GM23338 (cell line): ENCODE measurements at regions not wholly inside any gene's neighbourhood (a gene's known extent, or its start where the extent isn't known, plus 50 kb on each side); places are given as distances from the start of the nearest gene placed in this dataset.

ENCODE experiments used
- ATAC-seq: fragments of 200-7000 bp; cut with Tn5 transposase; 3 replicates; pipeline ENCODE4 v1.9.1; 2020
- DNase-seq: peaks from one replicate; pipeline ENCODE4 v3.0.0-alpha.2; 2015; ENCODE audit warnings: low spot score
- H2AFZ ChIP-seq: fragments of 200-600 bp; sonication (generic); 2 replicates; pipeline ENCODE4 v1.8.0; 2016; ENCODE audit warnings: antibody characterized with exemption, mild to moderate bottlenecking, moderate library complexity
- H3F3A ChIP-seq: fragments of 200-600 bp; sonication (generic); replicated peaks from 2 replicates; pipeline ENCODE4 v1.8.0; 2017; ENCODE audit warnings: antibody characterized with exemption, mixed run types, low read depth
- H3K27ac ChIP-seq: fragments of 200-600 bp; sonication (generic); 2 replicates; pipeline ENCODE4 v1.6.1; 2016; ENCODE audit warnings: low read depth
- H3K27me3 ChIP-seq: fragments of 200-600 bp; sonication (generic); 2 replicates; pipeline ENCODE4 v1.8.0; 2016; ENCODE audit warnings: mild to moderate bottlenecking, mixed run types, moderate library complexity; ENCODE audit not compliant: insufficient read depth
- H3K36me3 ChIP-seq: fragments of 200-600 bp; sonication (generic); 2 replicates; pipeline ENCODE4 v1.8.0; 2016; ENCODE audit warnings: mild to moderate bottlenecking; ENCODE audit not compliant: insufficient read depth
- H3K4me1 ChIP-seq: fragments of 200-600 bp; sonication (generic); 2 replicates; pipeline ENCODE4 v1.8.0; 2016; ENCODE audit warnings: mild to moderate bottlenecking, moderate library complexity; ENCODE audit not compliant: insufficient read depth
- H3K4me2 ChIP-seq: fragments of 200-600 bp; sonication (generic); 2 replicates; pipeline ENCODE4 v1.7.1; 2017; ENCODE audit warnings: mixed run types
- H3K4me3 ChIP-seq: fragments of 200-600 bp; sonication (generic); 2 replicates; pipeline ENCODE4 v1.6.1; 2016; ENCODE audit warnings: mixed run types
- H3K79me2 ChIP-seq: fragments of 200-600 bp; sonication (generic); replicated peaks from 2 replicates; pipeline ENCODE4 v1.8.0; 2017; ENCODE audit warnings: mild to moderate bottlenecking; ENCODE audit not compliant: insufficient read depth
- H3K9me2 ChIP-seq: fragments of 200-600 bp; sonication (generic); 2 replicates; pipeline ENCODE4 v1.8.0; 2017; ENCODE audit not compliant: insufficient read depth
- H4K20me1 ChIP-seq: fragments of 200-600 bp; sonication (generic); replicated peaks from 2 replicates; pipeline ENCODE4 v1.8.0; 2017; ENCODE audit warnings: mild to moderate bottlenecking; ENCODE audit not compliant: insufficient read depth
- H3K27ac Mint-ChIP-seq: 2 replicates; pipeline ENCODE4 v1.8.0; 2020; ENCODE audit warnings: inconsistent platforms, mild to moderate bottlenecking, moderate library complexity, mixed read lengths
- H3K27me3 Mint-ChIP-seq: 3 replicates; pipeline ENCODE4 v1.8.0; 2022; ENCODE audit warnings: low read depth, mild to moderate bottlenecking, moderate library complexity, mixed read lengths, inconsistent platforms; ENCODE audit not compliant: insufficient read depth, poor library complexity
- H3K36me3 Mint-ChIP-seq: 3 replicates; pipeline ENCODE4 v1.8.0; 2021; ENCODE audit warnings: low read depth, mild to moderate bottlenecking, inconsistent platforms, moderate library complexity, mixed read lengths
- H3K4me1 Mint-ChIP-seq: 3 replicates; pipeline ENCODE4 v1.8.0; 2020; ENCODE audit warnings: mild to moderate bottlenecking, inconsistent platforms, mixed read lengths
- H3K4me3 Mint-ChIP-seq: 3 replicates; pipeline ENCODE4 v1.8.0; 2021; ENCODE audit warnings: moderate library complexity, mild to moderate bottlenecking, inconsistent platforms, mixed read lengths
- H3K9me3 Mint-ChIP-seq: 3 replicates; pipeline ENCODE4 v1.8.0; 2020; ENCODE audit warnings: moderate library complexity, mild to moderate bottlenecking, inconsistent platforms, mixed read lengths
- CREB1 ChIP-seq: fragments of 250-450 bp; sonication (Bioruptor Pico); IDR thresholded peaks from 2 replicates; pipeline ENCODE4 v1.5.0; 2020; ENCODE audit warnings: low read depth, mild to moderate bottlenecking, moderate library complexity
- ETS1 ChIP-seq: IDR thresholded peaks from 2 replicates; pipeline ENCODE4 v1.6.1; 2016; ENCODE audit warnings: antibody characterized with exemption
- EZH2 ChIP-seq: fragments of 200-600 bp; sonication (generic); IDR thresholded peaks from one replicate; pipeline ENCODE4 v1.8.0; 2017; ENCODE audit warnings: antibody characterized with exemption, mild to moderate bottlenecking, low read depth; ENCODE audit not compliant: unreplicated experiment
- EZH2phosphoT487 ChIP-seq: fragments of 200-600 bp; sonication (generic); IDR thresholded peaks from one replicate; pipeline ENCODE4 v1.8.1; 2018; ENCODE audit warnings: antibody characterized with exemption; ENCODE audit not compliant: unreplicated experiment
- JUNB ChIP-seq: IDR thresholded peaks from one replicate; pipeline ENCODE4 v1.6.1; 2016; ENCODE audit warnings: antibody characterized with exemption; ENCODE audit not compliant: unreplicated experiment
- NANOG ChIP-seq: IDR thresholded peaks from 2 replicates; pipeline ENCODE4 v1.6.1; 2016; ENCODE audit warnings: antibody characterized with exemption, borderline replicate concordance
- ZNF331 ChIP-seq: fragments of 250-450 bp; sonication (Bioruptor Pico); IDR thresholded peaks from 2 replicates; pipeline ENCODE4 v1.5.0; 2020; ENCODE audit warnings: low read depth, mild to moderate bottlenecking, moderate library complexity
- TF ChIP-seq, protein P1 (sequence below), 2 experiments: fragments of 200-600 bp in 1 of 2; sonication (generic) in 1 of 2; conservative IDR thresholded peaks; 2 replicates each; pipeline versions ENCODE4 v1.5.1 to v1.6.1; 2016 to 2017; ENCODE audit warnings: antibody characterized with exemption in 2 of 2, low read depth in 2 of 2, mild to moderate bottlenecking in 2 of 2, moderate library complexity in 1 of 2
- TF ChIP-seq, protein P2 (sequence below): IDR thresholded peaks from one replicate; pipeline ENCODE4 v1.6.1; 2018; ENCODE audit warnings: antibody characterized with exemption; ENCODE audit not compliant: unreplicated experiment

DNA sequence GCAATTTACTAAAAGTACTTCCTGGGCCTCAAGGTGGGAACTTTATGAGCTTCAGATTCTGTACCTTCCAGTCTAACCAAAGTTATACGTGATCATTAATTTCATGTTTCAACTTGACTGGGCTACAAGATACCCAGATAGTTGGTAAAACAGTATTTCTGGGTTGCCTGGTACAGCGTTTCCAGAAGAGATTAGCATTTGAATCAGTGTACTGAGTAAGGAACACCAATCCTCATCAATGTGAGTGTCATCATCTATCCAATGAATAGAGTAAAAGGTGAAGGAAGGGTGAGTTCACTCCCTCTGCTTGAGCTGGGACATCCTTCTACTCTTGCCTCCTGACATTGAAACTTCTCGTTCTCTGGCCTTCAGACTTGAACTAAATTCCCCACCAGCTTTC, 274.5 kb upstream of the ID2 start:
- Mint-ChIP-seq H3K9me3 (peaks cover 4% of the 10 kb centered on the region; the same call in 2 of the 3 replicates), H3K27me3 (peaks cover 1% of the 10 kb centered on the region), H3K4me3 (no peak overlapping the region), H3K36me3 (no peaks in the 10 kb centered on the region), H3K4me1 (peaks cover 2% of the 10 kb centered on the region; the same call in 1 of the 3 replicates), H3K27ac (0 out of 2 replicates have a peak overlapping the region, but pooled peaks have one; percentile 29)
- Histone ChIP-seq H2AFZ (no peak overlapping the region), H3K27me3 (no peaks in the 10 kb centered on the region), H3K4me2 (no peak overlapping the region), H3K27ac (no peak overlapping the region), H3F3A (no peaks in the 10 kb centered on the region), H3K4me3 (no peak overlapping the region), H3K79me2 (no peaks in the 10 kb centered on the region), H4K20me1 (no peaks in the 10 kb centered on the region), H3K36me3 (no peaks in the 10 kb centered on the region), H3K9me2 (0 out of 2 replicates have a peak, but pooled peaks cover 9% of the 10 kb centered on the region), H3K4me1 (no peaks in the 10 kb centered on the region)
- TF ChIP-seq CREB1 (CRISPR knock-in tag) (no peak), ZNF331 (CRISPR knock-in tag) (no peak)
- DNase-seq (no peak), ATAC-seq (no peak)

GRCh38 chr2:8408560-8409460, 273.0 kb upstream of the ID2 start:
- DNase-seq (no peak), ATAC-seq (no peak)
- Histone ChIP-seq H3K4me2 (no peak overlapping the region), H3K27me3 (no peaks in the 10 kb centered on the region), H3K27ac (no peak overlapping the region), H3K36me3 (no peaks in the 10 kb centered on the region), H2AFZ (peak overlapping the region; percentile 56; the same call in 1 of the 2 replicates), H4K20me1 (no peaks in the 10 kb centered on the region), H3K9me2 (0 out of 2 replicates have a peak, but pooled peaks cover 9% of the 10 kb centered on the region), H3K4me3 (no peak overlapping the region), H3F3A (no peaks in the 10 kb centered on the region), H3K79me2 (no peaks in the 10 kb centered on the region), H3K4me1 (no peaks in the 10 kb centered on the region)
- no peak overlapping the region for H3K4me3 Mint-ChIP-seq
- no peak overlapping the region for H3K27ac Mint-ChIP-seq
- peaks cover 7% of the 10 kb centered on the region; the same call in 2 of the 3 replicates for H3K4me1 Mint-ChIP-seq
- no peaks in the 10 kb centered on the region for H3K36me3 Mint-ChIP-seq
- peaks cover 1% of the 10 kb centered on the region for H3K27me3 Mint-ChIP-seq
- H3K9me3 Mint-ChIP-seq = peaks cover 4% of the 10 kb centered on the region; the same call in 2 of the 3 replicates
- TF ChIP-seq EZH2phosphoT487 (no peak), JUNB (no peak), NANOG (no peak), ETS1 (no peak), CREB1 (CRISPR knock-in tag) (no peak), EZH2 (no peak)
- TF ChIP-seq, protein P1, sequence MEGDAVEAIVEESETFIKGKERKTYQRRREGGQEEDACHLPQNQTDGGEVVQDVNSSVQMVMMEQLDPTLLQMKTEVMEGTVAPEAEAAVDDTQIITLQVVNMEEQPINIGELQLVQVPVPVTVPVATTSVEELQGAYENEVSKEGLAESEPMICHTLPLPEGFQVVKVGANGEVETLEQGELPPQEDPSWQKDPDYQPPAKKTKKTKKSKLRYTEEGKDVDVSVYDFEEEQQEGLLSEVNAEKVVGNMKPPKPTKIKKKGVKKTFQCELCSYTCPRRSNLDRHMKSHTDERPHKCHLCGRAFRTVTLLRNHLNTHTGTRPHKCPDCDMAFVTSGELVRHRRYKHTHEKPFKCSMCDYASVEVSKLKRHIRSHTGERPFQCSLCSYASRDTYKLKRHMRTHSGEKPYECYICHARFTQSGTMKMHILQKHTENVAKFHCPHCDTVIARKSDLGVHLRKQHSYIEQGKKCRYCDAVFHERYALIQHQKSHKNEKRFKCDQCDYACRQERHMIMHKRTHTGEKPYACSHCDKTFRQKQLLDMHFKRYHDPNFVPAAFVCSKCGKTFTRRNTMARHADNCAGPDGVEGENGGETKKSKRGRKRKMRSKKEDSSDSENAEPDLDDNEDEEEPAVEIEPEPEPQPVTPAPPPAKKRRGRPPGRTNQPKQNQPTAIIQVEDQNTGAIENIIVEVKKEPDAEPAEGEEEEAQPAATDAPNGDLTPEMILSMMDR (conservative IDR thresholded peaks at IDR 0.05; ENCODE audit: low read depth in 2 of 2) = no peak
- TF ChIP-seq, protein P2, sequence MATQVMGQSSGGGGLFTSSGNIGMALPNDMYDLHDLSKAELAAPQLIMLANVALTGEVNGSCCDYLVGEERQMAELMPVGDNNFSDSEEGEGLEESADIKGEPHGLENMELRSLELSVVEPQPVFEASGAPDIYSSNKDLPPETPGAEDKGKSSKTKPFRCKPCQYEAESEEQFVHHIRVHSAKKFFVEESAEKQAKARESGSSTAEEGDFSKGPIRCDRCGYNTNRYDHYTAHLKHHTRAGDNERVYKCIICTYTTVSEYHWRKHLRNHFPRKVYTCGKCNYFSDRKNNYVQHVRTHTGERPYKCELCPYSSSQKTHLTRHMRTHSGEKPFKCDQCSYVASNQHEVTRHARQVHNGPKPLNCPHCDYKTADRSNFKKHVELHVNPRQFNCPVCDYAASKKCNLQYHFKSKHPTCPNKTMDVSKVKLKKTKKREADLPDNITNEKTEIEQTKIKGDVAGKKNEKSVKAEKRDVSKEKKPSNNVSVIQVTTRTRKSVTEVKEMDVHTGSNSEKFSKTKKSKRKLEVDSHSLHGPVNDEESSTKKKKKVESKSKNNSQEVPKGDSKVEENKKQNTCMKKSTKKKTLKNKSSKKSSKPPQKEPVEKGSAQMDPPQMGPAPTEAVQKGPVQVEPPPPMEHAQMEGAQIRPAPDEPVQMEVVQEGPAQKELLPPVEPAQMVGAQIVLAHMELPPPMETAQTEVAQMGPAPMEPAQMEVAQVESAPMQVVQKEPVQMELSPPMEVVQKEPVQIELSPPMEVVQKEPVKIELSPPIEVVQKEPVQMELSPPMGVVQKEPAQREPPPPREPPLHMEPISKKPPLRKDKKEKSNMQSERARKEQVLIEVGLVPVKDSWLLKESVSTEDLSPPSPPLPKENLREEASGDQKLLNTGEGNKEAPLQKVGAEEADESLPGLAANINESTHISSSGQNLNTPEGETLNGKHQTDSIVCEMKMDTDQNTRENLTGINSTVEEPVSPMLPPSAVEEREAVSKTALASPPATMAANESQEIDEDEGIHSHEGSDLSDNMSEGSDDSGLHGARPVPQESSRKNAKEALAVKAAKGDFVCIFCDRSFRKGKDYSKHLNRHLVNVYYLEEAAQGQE = no peak
